GM10248 (cell line): ENCODE measurements at regions not wholly inside any gene's neighbourhood (a gene's known extent, or its start where the extent isn't known, plus 50 kb on each side); places are given as distances from the start of the nearest gene placed in this dataset.
"Not testable (repeated sequence)": the region's sequence is repeated elsewhere in the genome, so short reads cannot be mapped to it uniquely, and the experiment has no call there.

ENCODE experiments used
- CTCF ChIA-PET: fragments of 300-600 bp; sonication (Branson Sonifier 250); formaldehyde crosslinking; extraction: SDS; loops from one replicate; lab custom pipeline; 2021; ENCODE audit warnings: antibody characterized with exemption; lab: Yijun Ruan, JAX
- POLR2A ChIA-PET: fragments of 350-650 bp; sonication (Branson Sonifier 250); formaldehyde crosslinking; extraction: SDS; loops from one replicate; lab custom pipeline; 2020; ENCODE audit warnings: antibody characterized with exemption; lab: Yijun Ruan, JAX
- DNase-seq: peaks from one replicate; pipeline ENCODE4 v3.0.0; 2012; ENCODE audit errors: extremely low spot score
- CTCF ChIP-seq: IDR thresholded peaks from 2 replicates; pipeline ENCODE4 v1.5.1; 2012; ENCODE audit warnings: mild to moderate bottlenecking, low read depth; ENCODE audit errors: extremely low read depth, missing control alignments, control extremely low read depth

GRCh38 chr18:30150586-30151250, 891.8 kb downstream of the DSC3 start:
- ChIA-PET POLR2A (interaction anchor here (0.5 kb wide), 1 partner anchor 102 kb away, joined by 7 read pairs; no protein-coding TSS in a partner anchor), CTCF (interaction anchor here (1.2 kb wide), 2 partner anchors 37 to 299 kb away, joined by 3 read pairs; no protein-coding TSS in a partner anchor)
- DNase-seq, result no peak
- no peak for TF ChIP-seq CTCF

GRCh38 chr18:30149585-30149984, 893.0 kb downstream of the DSC3 start:
- no peak for DNase-seq
- POLR2A ChIA-PET, result no interaction called here
- no peak for TF ChIP-seq CTCF
- CTCF ChIA-PET, result no interaction called here

- no peak for TF ChIP-seq CTCF
- ChIA-PET CTCF (no interaction called here), POLR2A (no interaction called here)
- no peak for DNase-seq
Observed at GRCh38 chr18:30142870-30143269, 899.7 kb downstream of the DSC3 start.

- ChIA-PET CTCF (no interaction called here), POLR2A (no interaction called here)
- DNase-seq, result no peak
- TF ChIP-seq CTCF, result no peak
Observed at GRCh38 chr18:30142248-30142647, 900.3 kb downstream of the DSC3 start.

GRCh38 chr18:30141506-30141905, 901.0 kb downstream of the DSC3 start:
- DNase-seq, CTCF ChIA-PET, POLR2A ChIA-PET: not testable (repeated sequence)

- TF ChIP-seq CTCF, result no peak
- ChIA-PET CTCF (no interaction called here), POLR2A (no interaction called here)
- no peak for DNase-seq
Observed at GRCh38 chr18:30139631-30140287, 902.8 kb downstream of the DSC3 start.

- DNase-seq, result no peak
- CTCF ChIA-PET, result no interaction called here
- POLR2A ChIA-PET, result no interaction called here
- no peak for TF ChIP-seq CTCF
Observed at GRCh38 chr18:30135938-30136337, 906.6 kb downstream of the DSC3 start.
